ENCODE measurements at regions not wholly inside any gene's neighbourhood (a gene's known extent, or its start where the extent isn't known, plus 50 kb on each side); places are given as distances from the start of the nearest gene placed in this dataset.

DNA sequence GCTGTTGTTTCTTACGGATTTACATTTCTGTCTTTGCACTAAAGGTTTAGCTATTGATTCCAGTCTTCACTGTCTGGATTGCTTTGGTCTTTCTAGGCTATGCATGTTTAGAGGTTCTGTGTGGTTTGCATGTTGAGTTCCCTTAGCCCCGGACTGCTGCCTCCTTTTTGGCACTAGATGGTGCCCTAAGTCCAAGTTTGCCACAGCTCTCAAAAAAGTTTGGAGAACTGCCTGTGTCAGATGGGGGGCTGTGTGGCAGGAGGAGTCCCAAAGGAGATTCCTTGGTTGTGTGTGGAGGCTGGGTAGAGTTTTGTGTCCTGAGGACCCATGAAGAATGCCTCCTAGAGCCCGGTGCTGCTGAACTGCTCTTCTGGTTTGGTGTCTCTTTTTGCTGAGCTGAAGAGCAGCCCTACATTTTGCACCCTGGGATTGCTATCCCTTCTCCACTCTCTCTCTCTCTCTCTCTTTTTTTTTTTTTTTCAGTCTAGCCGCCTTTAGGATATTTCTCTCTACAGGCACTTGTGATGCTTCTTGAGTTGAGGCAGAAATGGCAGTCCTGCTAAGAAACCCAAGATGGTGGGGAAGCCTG is 74.4 kb downstream of the PTGS2 start:
- TF ChIP-seq, protein P1, sequence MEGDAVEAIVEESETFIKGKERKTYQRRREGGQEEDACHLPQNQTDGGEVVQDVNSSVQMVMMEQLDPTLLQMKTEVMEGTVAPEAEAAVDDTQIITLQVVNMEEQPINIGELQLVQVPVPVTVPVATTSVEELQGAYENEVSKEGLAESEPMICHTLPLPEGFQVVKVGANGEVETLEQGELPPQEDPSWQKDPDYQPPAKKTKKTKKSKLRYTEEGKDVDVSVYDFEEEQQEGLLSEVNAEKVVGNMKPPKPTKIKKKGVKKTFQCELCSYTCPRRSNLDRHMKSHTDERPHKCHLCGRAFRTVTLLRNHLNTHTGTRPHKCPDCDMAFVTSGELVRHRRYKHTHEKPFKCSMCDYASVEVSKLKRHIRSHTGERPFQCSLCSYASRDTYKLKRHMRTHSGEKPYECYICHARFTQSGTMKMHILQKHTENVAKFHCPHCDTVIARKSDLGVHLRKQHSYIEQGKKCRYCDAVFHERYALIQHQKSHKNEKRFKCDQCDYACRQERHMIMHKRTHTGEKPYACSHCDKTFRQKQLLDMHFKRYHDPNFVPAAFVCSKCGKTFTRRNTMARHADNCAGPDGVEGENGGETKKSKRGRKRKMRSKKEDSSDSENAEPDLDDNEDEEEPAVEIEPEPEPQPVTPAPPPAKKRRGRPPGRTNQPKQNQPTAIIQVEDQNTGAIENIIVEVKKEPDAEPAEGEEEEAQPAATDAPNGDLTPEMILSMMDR (IDR thresholded peaks at IDR 0.05), result peak in 4 of 5 experiments; percentile 19 to 44 (median 30)
- TF ChIP-seq EP300 (IDR thresholded peaks at IDR 0.05), result no peak
- no peak for TF ChIP-seq POLR2A (IDR thresholded peaks at IDR 0.05)
